Caki2 (cell line): ENCODE measurements at regions not wholly inside any gene's neighbourhood (a gene's known extent, or its start where the extent isn't known, plus 50 kb on each side); places are given as distances from the start of the nearest gene placed in this dataset.
A peak's percentile ranks its signal among the peaks of the same experiment; 100 is the strongest.
"Not testable (repeated sequence)": the region's sequence is repeated elsewhere in the genome, so short reads cannot be mapped to it uniquely, and the experiment has no call there.

ENCODE experiments used
- DNase-seq: peaks from one replicate; pipeline ENCODE4 v3.0.0-alpha.2; 2015; ENCODE audit warnings: low read depth
- in situ Hi-C: cut with HindIII; loops from 2 replicates; pipeline ENCODE4 v1.10.0; 2016; ENCODE audit warnings: low sequenced_read_pairs, low pct_unique_long_range_greater_than_20kb, mixed read lengths

- no peak for DNase-seq
- in situ Hi-C loops: no loop called here
Measured at GRCh38 chr5:142225141-142225540, 99.7 kb downstream of the SPRY4 start.

DNA sequence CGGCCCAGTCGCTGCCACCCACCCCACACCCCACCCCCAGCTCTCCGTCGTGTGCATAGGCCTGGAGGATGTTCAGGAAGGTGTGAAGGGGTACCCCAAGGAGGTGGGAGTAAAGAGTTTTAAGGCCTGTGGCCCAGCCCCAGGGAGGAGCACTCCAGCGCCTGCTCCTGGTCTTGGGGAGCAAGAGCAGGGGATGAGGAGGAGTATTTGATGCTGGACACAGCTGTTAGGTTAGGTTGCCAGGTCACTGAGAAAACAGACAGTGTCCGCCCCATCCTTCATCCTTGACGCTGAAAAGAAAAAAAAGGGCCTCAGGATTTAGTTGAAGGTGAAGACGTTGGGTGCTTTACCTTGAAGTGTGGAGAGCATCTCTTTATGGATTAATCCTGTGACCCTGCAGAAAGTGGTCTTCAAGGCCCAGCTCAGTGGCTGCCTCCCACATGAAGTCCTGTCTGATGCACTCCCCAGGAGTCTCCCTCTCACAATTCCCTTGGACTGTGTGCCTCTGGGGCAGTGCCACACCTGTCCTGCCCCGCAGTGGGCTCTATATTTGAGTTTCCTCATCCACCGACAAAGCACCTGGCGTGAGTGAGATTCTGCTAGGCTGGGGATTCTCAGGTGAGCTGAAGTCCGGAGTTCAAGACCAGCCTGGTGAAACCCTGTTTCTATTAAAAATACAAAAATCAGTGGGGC is 101.8 kb downstream of the SPRY4 start:
- in situ Hi-C loops: no loop called here
- no peak for DNase-seq

DNA sequence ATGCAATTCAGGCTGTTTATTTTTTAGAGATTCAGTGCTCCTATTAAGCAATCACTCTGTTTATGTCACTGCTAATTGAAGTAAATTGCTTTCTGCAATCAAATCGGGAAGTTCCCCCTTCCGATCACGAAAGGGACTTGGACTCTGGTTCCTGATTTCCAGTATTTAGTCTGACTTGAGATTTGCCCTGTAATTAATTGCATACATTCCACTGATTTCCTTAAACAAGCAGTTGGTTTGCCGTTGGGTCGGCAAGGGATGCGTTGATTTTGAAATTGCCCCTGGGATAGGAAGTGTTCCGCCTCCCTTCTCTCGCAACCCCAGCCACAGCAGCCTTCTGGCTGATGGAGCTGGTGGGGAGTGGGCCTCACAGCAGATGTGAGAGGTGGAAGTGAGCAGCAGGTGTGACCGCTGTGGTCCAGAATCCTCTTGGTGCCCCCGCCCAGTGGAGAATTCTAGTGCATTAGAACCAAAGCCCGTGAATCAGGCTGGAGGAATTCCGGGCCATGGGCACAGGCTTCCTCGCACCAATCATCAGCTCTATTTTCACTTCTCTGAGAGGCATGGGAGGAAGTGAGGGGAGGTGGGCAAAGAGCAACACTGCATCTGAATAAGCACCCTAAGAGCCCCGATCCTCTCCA is 102.5 kb downstream of the SPRY4 start:
- in situ Hi-C loops: no loop called here

DNA sequence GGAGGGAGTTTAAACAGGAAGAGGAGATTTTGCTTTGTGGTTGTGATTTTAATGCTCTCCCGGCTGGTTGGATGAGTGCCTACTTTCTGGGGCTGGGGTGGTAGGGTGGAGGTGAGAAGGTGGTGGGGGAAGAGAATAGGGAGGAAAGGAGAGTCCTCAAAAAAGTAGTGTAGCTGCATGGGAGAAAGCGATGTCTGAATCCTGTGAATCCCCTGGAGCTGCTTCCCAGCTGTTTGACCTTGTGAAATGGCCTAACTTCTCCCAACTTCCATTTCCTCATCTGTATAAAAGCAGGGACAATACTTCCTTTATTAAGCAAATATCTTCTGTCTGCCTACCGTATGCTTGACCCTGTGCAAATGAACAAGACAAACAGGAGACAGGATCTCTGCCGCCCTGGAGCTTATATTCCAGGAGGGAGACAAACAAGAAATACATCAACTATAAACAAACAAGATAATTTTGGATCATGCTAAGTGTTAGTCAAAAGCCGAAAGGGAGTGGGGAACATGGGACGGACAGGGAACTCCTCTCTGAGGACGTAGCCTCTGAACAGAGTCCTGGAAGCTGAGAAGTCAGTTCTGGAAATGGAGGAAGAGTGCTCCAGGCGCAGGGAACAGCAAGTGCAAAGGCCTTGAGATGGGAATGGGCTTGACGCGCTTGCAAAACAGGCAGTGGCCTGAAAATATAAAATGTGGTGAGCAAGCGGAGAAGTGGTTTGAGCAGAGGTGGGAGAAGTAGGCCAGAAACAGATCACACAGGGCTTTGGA is 103.5 kb downstream of the SPRY4 start:
- no peak for DNase-seq
- in situ Hi-C loops: no loop called here

More for the DNA sequence above, 102.5 kb downstream of the SPRY4 start:
- no peak for DNase-seq

DNA sequence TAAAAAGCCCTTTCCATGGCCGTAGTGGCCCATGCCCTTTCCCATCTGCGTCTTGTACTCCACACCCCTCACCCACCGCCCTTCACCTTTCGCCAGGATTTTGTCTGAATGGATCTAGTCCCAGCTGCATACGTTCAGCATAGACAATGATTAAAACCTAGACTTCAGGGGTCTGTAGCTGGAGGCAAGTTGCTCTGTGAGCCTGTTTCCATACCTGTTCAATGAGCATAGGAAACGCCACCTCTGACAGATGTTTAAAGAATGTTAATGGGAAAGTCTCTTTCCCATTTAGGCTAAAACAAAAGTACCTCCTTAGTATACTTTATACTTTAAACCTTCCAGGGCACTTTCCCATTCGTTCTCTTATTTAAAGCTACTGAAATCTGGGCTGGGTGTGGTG is 105.7 kb downstream of the SPRY4 start:
- in situ Hi-C loops: no loop called here
- DNase-seq: no peak

- in situ Hi-C loops: no loop called here
- no peak for DNase-seq
Measured at GRCh38 chr5:142216931-142217330, 107.9 kb downstream of the SPRY4 start.

- in situ Hi-C loops: no loop called here
- DNase-seq: peak; percentile 96
Measured at GRCh38 chr5:142215915-142216681, 107.5 kb downstream of the NDFIP1 start.

DNA sequence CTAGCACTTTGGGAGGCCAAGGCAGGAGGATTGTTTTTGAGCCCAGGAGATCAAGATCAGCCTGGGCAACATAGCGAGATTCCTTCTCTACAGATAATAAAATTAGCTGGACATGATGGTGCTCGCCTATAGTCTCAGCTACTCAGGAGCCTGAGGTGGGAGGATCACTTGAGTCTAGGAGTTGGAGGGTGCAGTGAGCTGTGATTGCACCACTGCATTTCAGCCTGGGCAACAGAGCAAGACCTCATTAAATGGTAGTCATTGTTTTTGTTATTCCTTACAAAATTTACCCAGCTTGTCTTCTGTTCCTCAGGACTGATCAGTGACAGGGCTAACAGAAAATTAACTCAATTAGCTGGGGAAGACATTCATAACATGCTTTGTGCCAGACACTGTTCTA is 104.5 kb downstream of the NDFIP1 start:
- DNase-seq: peak; percentile 40
- in situ Hi-C loops: no loop called here

GRCh38 chr5:142211918-142212317 is 103.3 kb downstream of the NDFIP1 start:
- in situ Hi-C loops: no loop called here
- no peak for DNase-seq

GRCh38 chr5:142210864-142211412 is 102.4 kb downstream of the NDFIP1 start:
- no peak for DNase-seq
- in situ Hi-C loops: no loop called here

- in situ Hi-C loops: no loop called here
- DNase-seq: no peak
Measured at GRCh38 chr5:142210011-142210410, 101.4 kb downstream of the NDFIP1 start.

DNA sequence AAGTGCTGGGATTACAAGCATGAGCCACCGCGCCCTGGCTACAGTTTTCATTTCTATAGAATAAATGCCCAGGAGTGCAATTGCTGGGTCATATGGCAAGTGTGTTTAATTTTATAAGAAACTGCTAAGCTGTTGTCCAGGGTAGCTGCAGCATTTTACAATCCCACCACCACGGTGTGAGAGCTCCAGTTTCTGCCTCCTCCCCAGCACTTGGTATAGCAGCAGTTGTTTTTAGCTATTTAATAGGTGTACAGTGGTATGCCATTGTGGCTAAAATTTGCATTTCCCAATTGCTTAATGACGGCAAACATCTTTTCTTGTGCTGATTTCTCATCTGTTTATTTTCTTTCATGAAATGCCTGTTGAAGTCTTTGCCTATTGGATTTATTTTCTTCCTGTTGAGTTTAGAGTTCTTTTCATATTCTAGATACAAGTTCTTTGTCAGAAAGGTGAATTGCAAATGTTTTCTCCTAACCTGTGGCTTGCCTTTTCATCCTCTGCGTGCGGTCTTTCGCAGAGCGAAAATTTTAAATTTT is 100.3 kb downstream of the NDFIP1 start:
- in situ Hi-C loops: no loop called here
- DNase-seq: no peak

DNA sequence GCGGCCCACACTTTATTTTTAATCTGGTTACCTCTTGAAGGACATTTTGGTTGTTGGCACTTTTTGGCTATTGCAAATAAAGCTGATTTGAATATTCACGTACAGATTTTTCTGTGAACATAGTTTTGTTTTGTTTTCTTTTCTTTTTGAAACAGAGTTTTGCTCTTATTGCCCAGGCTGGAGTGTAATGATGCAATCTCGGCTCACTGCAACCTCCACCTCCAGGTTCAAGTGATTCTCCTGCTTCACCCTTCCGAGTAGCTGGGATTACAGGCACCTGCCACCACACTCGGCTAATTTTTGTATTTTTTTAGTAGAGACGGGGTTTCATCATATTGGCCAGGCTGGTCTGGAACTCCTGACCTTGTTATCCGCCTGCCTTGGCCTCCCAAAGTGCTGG is 99.7 kb downstream of the NDFIP1 start:
- DNase-seq, in situ Hi-C loops: not testable (repeated sequence)

GRCh38 chr5:142206801-142207200 is 98.2 kb downstream of the NDFIP1 start:
- DNase-seq: no peak

GRCh38 chr5:142204219-142204618 is 95.6 kb downstream of the NDFIP1 start:
- in situ Hi-C loops: no loop called here
- no peak for DNase-seq

More at GRCh38 chr5:142206801-142207200, 98.2 kb downstream of the NDFIP1 start:
- in situ Hi-C loops: no loop called here
